Uterus (tissue), 2 donors: ENCODE measurements at regions not wholly inside any gene's neighbourhood (a gene's known extent, or its start where the extent isn't known, plus 50 kb on each side); places are given as distances from the start of the nearest gene placed in this dataset.

Source experiments
- POLR2A ChIP-seq, 2 donors: fragments of 450-650 bp; IDR thresholded peaks; one replicate each; pipeline ENCODE4 v1.6.1; 2016; ENCODE audit warnings: antibody characterized with exemption in 2 of 2, mild to moderate bottlenecking in 1 of 2, moderate library complexity in 1 of 2
- TF ChIP-seq, protein P1 (sequence below), 4 experiments: fragments of 200-600 bp in 2 of 4; fragments of 450-650 bp in 2 of 4; sonication (generic) in 2 of 4; IDR thresholded peaks; one replicate each; pipeline ENCODE4 v1.5.1; 2016 to 2019; ENCODE audit warnings: antibody characterized with exemption in 4 of 4, mild to moderate bottlenecking in 2 of 4, moderate library complexity in 1 of 4

DNA sequence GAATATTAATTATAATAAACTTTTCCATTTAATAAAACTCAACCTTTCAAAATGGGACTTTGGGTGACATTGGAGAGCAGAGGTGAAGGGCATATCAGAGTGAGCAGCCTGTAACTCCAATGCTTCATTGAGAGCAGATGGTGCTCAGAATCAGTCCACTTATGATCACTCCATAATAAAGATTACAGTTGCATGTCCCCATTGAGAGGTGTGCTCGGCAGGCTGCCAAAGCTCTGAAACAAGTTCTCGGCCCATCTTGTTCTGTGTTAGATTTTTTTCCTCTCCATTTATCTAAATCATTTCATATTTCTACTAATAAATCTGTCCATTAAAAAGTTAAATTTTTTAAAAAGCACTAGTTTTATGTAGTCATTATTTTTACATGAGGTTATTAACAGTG, 1786.4 kb upstream of the WWC1 start:
- TF ChIP-seq, protein P1, sequence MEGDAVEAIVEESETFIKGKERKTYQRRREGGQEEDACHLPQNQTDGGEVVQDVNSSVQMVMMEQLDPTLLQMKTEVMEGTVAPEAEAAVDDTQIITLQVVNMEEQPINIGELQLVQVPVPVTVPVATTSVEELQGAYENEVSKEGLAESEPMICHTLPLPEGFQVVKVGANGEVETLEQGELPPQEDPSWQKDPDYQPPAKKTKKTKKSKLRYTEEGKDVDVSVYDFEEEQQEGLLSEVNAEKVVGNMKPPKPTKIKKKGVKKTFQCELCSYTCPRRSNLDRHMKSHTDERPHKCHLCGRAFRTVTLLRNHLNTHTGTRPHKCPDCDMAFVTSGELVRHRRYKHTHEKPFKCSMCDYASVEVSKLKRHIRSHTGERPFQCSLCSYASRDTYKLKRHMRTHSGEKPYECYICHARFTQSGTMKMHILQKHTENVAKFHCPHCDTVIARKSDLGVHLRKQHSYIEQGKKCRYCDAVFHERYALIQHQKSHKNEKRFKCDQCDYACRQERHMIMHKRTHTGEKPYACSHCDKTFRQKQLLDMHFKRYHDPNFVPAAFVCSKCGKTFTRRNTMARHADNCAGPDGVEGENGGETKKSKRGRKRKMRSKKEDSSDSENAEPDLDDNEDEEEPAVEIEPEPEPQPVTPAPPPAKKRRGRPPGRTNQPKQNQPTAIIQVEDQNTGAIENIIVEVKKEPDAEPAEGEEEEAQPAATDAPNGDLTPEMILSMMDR (IDR thresholded peaks at IDR 0.05): no peak
- no peak for TF ChIP-seq POLR2A (IDR thresholded peaks at IDR 0.05)
